HG03064 (cell line): ENCODE measurements at regions not wholly inside any gene's neighbourhood (a gene's known extent, or its start where the extent isn't known, plus 50 kb on each side); places are given as distances from the start of the nearest gene placed in this dataset.

ENCODE experiments used
- ATAC-seq: cut with Tn5 transposase; IDR thresholded peaks from one replicate; pipeline ENCODE4 v1.9.1; 2021; ENCODE audit warnings: low read depth; ENCODE audit not compliant: unreplicated experiment

DNA sequence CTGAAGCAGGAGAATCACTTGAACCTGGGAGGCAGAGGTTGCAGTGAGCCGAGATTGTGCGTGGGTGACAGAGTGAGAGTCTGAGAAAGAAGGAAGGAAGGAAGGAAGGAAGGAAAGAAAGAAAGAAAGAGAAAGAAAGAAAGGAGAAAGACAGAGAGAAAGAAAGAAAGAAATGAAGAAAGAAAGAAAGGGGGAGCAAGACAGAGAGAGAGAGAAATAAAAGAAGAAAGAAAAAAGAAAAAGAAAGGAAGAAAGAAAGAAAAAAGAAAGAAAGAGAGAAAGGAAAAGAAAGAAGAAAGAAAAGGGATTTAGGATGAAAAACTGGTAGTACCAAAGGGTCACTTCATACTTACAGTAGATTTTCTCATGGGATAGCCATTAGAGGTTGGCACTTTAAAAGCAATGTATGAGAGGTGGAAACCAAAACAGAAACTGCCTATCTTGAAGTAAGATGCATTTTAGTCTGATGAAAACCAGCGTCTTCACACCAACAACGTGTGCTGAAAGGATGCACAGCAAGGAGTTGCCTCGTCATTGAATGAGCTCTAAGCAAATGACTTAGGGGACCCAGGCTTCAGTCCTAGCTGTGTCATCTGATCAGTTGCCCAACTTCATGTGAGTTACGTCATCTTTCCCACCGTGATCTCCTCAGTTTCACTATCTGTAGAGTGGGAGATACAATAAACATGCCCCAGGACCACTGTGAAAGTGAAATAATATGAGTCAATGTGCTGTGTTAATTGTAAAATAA, 133.9 kb upstream of the NEDD9 start:
- ATAC-seq: peak; percentile 65

DNA sequence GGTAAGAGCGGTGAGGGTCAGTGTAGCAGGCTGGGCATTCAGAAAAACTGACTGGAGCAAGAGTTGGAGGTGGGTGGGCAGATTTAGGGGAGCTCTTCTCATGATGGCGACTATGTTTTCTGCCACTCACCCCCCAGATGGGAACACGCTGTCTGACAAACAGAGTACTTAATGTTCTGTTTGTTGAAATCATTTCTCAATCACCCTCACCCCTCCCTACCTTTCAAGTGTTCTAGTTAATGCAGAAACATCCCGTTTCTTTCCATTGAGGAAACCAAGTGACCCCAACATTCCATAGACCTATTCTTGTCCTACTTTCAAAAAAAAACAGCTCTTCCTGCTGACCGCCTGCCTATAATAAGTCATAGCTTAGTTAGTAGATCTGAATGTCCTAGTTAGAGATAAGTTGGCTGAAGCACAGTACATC, 132.5 kb upstream of the NEDD9 start:
- no peak for ATAC-seq

DNA sequence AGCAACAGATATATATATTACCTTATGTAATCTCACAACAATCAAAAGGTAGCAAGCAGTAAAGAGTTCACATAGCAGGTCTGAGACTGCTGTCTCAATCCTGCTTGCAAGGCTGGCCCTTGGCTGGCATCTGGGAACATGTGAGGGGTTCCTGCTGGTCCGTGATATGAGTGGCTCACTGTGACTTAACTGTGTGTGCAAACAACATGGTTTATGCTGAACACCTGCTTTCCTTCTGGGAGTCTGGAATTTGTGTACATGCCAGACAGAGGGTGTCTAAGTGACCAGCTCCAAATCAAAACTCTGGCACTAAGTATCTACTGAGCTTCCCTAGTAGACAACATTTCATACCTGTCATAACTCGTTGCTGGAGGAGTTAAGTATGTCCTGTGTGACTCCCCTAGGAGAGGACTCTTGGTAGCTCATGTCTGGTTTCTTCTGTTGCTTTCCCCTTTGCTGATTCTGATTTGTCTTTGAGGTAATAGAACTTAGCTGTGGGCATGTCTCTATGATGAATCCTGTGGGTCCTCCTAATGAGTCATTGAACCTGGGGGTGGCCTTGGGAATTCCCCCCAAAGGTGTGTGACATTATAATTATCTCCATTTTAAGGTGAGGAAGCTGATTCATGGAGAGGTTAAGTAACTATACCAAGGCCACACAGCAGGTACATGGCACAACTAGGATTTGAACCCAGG, 131.6 kb upstream of the NEDD9 start:
- no peak for ATAC-seq

GRCh38 chr6:11362564-11362963, 130.1 kb upstream of the NEDD9 start:
- ATAC-seq: no peak

- no peak for ATAC-seq
Observed at GRCh38 chr6:11358904-11359830, 126.7 kb upstream of the NEDD9 start.

GRCh38 chr6:11357285-11357684, 124.8 kb upstream of the NEDD9 start:
- ATAC-seq: no peak

- ATAC-seq: no peak
Observed at GRCh38 chr6:11356404-11357155, 124.1 kb upstream of the NEDD9 start.

GRCh38 chr6:11353921-11354389, 121.5 kb upstream of the NEDD9 start:
- peak; percentile 59 for ATAC-seq

- no peak for ATAC-seq
Observed at GRCh38 chr6:11350294-11350693, 117.8 kb upstream of the NEDD9 start.

DNA sequence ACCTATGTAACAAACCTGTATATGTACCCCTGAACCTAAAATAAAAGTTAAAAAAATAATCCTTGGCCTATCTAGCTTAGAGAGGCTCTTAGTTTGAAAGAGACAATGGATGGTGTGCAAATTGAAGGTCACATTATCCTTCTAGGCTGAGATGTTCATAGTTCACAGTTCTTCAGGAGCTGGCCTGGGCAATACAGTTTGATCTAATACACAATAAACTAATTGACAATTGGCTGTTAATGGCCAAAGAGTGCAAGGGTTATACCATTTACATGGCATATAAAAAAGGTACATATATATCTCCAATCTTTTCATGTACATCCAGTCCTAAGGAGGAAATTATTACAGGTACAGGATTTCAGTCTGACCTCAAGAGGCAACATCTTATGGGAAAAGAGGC, 117.4 kb upstream of the NEDD9 start:
- ATAC-seq: no peak

DNA sequence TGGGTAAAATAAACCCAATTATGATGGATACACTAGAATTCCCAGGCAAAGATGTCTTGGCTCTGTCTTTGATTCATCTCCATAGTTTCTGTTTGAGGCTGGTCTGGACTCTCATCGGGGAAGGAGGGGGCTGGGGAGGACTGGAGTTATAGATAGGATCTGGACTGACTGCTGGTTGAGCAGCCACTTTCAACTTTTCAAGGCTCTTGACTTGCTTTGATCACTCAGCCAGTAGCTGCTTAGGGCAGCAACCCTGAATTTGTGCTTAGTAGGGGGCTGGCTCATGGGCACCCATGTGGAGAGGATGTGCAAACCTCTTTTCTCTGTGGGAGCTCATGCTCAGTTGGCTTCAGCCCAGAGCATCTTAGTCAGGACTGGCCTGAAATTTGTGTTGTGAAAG, 114.0 kb upstream of the NEDD9 start:
- ATAC-seq: peak; percentile 74

- no peak for ATAC-seq
Observed at GRCh38 chr6:11345536-11345935, 113.1 kb upstream of the NEDD9 start.

GRCh38 chr6:11343963-11344723, 111.7 kb upstream of the NEDD9 start:
- ATAC-seq: no peak

DNA sequence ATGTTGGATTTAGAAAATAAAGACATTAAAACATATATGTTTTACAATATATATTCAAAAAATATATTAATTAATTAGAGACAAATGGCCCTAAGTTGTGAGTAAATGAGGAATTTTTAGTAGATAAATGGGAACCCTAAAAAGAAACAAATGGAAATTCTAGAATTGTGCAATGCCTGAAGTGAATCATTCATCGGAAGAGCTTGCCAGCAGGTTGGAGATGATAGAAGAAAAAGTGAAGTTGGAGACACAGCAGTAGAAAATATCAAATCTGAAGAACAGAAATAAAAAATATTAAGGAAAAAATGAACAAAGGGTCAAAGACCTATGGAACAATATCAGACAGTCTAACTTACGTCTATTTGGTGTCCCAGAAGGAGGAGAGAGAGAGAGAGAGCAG, 109.4 kb upstream of the NEDD9 start:
- ATAC-seq: no peak

- no peak for ATAC-seq
Observed at GRCh38 chr6:11341303-11341702, 108.8 kb upstream of the NEDD9 start.

- no peak for ATAC-seq
Observed at GRCh38 chr6:11339380-11339779, 106.9 kb upstream of the NEDD9 start.

DNA sequence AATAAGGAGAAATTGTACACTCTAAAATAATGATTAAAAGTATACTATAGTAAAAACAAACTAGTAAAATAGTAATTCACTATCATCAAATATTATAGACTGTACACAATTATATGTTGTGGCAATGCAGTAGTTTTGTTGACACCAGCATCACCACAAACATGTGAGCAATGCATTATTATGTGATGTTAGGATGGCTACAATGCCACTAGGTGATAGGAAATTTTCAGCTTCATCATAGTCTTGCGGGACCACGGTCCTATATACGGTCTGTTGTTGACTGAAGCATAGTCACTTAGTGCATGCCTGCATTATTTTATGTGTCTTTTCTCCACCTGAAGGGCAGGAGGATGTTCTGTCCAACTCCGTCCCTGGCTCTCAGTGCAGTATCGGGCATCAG, 104.8 kb upstream of the NEDD9 start:
- no peak for ATAC-seq

GRCh38 chr6:11335826-11336225, 103.4 kb upstream of the NEDD9 start:
- ATAC-seq: no peak

DNA sequence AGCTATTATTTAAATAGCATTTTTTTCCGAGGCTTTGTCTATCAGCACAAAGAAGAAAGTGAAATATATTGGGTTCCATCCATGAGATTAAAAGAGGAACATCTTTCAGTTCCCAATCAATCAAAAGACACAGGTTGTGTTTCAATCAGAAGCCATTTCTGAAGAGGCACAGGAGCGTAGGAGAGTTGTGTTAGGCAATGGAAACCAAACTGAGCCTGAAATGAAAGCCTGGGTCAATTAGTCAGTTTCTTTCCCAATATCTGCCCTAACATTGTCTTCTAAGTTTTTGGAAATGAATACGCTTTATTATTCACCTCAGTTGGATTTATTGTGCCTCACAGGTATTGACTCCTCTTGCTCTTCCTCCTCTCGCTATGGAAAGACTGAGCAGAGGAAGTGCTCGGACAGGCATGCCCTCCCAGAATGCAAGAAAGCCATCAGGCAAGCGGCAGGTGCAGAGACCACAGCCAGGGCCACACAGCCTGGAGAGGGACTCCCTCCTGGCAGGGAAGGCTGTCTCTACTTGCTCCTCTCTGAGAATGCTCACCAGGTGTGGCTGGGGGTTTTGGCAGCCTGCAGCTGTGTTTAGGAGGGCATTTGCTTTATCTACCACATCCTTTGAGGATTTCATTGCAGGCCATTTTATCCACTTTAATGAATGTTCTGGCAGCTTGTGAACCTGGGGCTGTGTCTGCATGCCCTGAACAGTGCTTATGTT, 100.8 kb upstream of the NEDD9 start:
- peak; percentile 63 for ATAC-seq
